ENCODE measurements at regions not wholly inside any gene's neighbourhood (a gene's known extent, or its start where the extent isn't known, plus 50 kb on each side); places are given as distances from the start of the nearest gene placed in this dataset.

- no peaks in the 10 kb centered on the region for H3K79me2 ChIP-seq (ENCODE audit: insufficient read depth, low read length)
- Mint-ChIP-seq H3K4me1 (ENCODE audit: low read depth, unreplicated experiment) (no peaks in the 10 kb centered on the region), H3K27me3 (ENCODE audit: low read depth, unreplicated experiment) (no peaks in the 10 kb centered on the region), H3K4me3 (ENCODE audit: unreplicated experiment) (no peak overlapping the region), H3K36me3 (ENCODE audit: low read depth, unreplicated experiment) (no peaks in the 10 kb centered on the region), H3K9me3 (ENCODE audit: unreplicated experiment) (no peaks in the 10 kb centered on the region), H3K27ac (ENCODE audit: unreplicated experiment) (no peak overlapping the region)
- H3K4me1 ChIP-seq (ENCODE audit: insufficient read depth, low read length): no peaks in the 10 kb centered on the region
- H3K36me3 ChIP-seq (ENCODE audit: insufficient read depth, low read length): no peaks in the 10 kb centered on the region
- no peaks in the 10 kb centered on the region for H3K9me3 ChIP-seq (ENCODE audit: insufficient read depth, low read depth, low read length)
- no peak overlapping the region for H2AFZ ChIP-seq (ENCODE audit: low read depth, low read length)
- FAIRE-seq (no peak), DNase-seq (ENCODE audit: low read depth) (no peak)
- no peaks in the 10 kb centered on the region for H3K27me3 ChIP-seq (ENCODE audit: insufficient read depth, low read length)
- TF ChIP-seq CTCF (IDR thresholded peaks at IDR 0.05; ENCODE audit: insufficient read depth, low read depth, low read length) (no peak), EZH2 (IDR thresholded peaks at IDR 0.05; ENCODE audit: insufficient read depth, low read length) (no peak)
- H3K9ac ChIP-seq (ENCODE audit: low read length): no peak overlapping the region
- no peak overlapping the region for H3K4me2 ChIP-seq (ENCODE audit: low read length)
- no peak overlapping the region for H3K4me3 ChIP-seq (ENCODE audit: insufficient read depth, low read depth, low read length)
- no peak overlapping the region for H3K27ac ChIP-seq (ENCODE audit: low read depth, low read length)
- no peaks in the 10 kb centered on the region for H4K20me1 ChIP-seq (ENCODE audit: insufficient read depth, low read length)
Observed at GRCh38 chr14:36028218-36028617, 148.3 kb downstream of the PTCSC3 start.

- FAIRE-seq: no peak
- H3K27ac Mint-ChIP-seq (ENCODE audit: unreplicated experiment): no peak overlapping the region
Observed at GRCh38 chr14:36027354-36027753, 149.2 kb downstream of the PTCSC3 start.

More at GRCh38 chr14:36027354-36027753, 149.2 kb downstream of the PTCSC3 start:
- Histone ChIP-seq H3K4me3 (ENCODE audit: insufficient read depth, low read depth, low read length) (no peak overlapping the region), H3K27me3 (ENCODE audit: insufficient read depth, low read length) (no peaks in the 10 kb centered on the region), H3K36me3 (ENCODE audit: insufficient read depth, low read length) (no peaks in the 10 kb centered on the region), H3K9ac (ENCODE audit: low read length) (no peak overlapping the region), H3K4me2 (ENCODE audit: low read length) (no peak overlapping the region), H3K4me1 (ENCODE audit: insufficient read depth, low read length) (no peaks in the 10 kb centered on the region), H3K27ac (ENCODE audit: low read depth, low read length) (no peak overlapping the region), H3K79me2 (ENCODE audit: insufficient read depth, low read length) (no peaks in the 10 kb centered on the region), H2AFZ (ENCODE audit: low read depth, low read length) (no peak overlapping the region), H4K20me1 (ENCODE audit: insufficient read depth, low read length) (no peaks in the 10 kb centered on the region), H3K9me3 (ENCODE audit: insufficient read depth, low read depth, low read length) (no peaks in the 10 kb centered on the region)
- Mint-ChIP-seq H3K36me3 (ENCODE audit: low read depth, unreplicated experiment) (no peaks in the 10 kb centered on the region), H3K9me3 (ENCODE audit: unreplicated experiment) (no peaks in the 10 kb centered on the region), H3K4me1 (ENCODE audit: low read depth, unreplicated experiment) (no peaks in the 10 kb centered on the region), H3K27me3 (ENCODE audit: low read depth, unreplicated experiment) (no peaks in the 10 kb centered on the region), H3K4me3 (ENCODE audit: unreplicated experiment) (no peak overlapping the region)
- DNase-seq (ENCODE audit: low read depth): no peak
- TF ChIP-seq CTCF (IDR thresholded peaks at IDR 0.05; ENCODE audit: insufficient read depth, low read depth, low read length) (no peak), EZH2 (IDR thresholded peaks at IDR 0.05; ENCODE audit: insufficient read depth, low read length) (no peak)

Measured in astrocyte (in vitro differentiated cells and primary cell).